WTC11 (cell line): ENCODE measurements at regions not wholly inside any gene's neighbourhood (a gene's known extent, or its start where the extent isn't known, plus 50 kb on each side); places are given as distances from the start of the nearest gene placed in this dataset.

Experiments used
- CTCF ChIP-seq: fragments of 200-600 bp; IDR thresholded peaks from 2 replicates; pipeline ENCODE4 v1.8.0; 2022; ENCODE audit warnings: antibody characterized with exemption
- SP1 ChIP-seq: sonication (generic); formaldehyde crosslinking; conservative IDR thresholded peaks from 2 replicates; pipeline ENCODE4 v1.8.1; 2022; ENCODE audit warnings: missing genetic modification reagents

- TF ChIP-seq SP1 (CRISPR knock-in tag) (no peak), CTCF (no peak)
These were observed 741.5 kb downstream of the EDEM1 start for GRCh38 chr3:5929027-5929426.
